WTC11 (cell line): ENCODE measurements at regions not wholly inside any gene's neighbourhood (a gene's known extent, or its start where the extent isn't known, plus 50 kb on each side); places are given as distances from the start of the nearest gene placed in this dataset.

Experiments used
- ATAC-seq: fragments of 200-7000 bp; cut with Tn5 transposase; 2 replicates; pipeline ENCODE4 v1.10.0; 2021; ENCODE audit warnings: mild to moderate bottlenecking, moderate library complexity
- CTCF ChIA-PET: fragments of 300-600 bp; sonication (Branson Sonifier 250); formaldehyde crosslinking; loops from one replicate; lab custom pipeline; 2021; ENCODE audit warnings: antibody characterized with exemption; lab: Charles Lee
- POLR2A ChIA-PET: fragments of 350-600 bp; sonication (Branson Sonifier 250); formaldehyde crosslinking; loops from one replicate; lab custom pipeline; 2021; ENCODE audit warnings: antibody characterized with exemption; lab: Charles Lee
- DNase-seq: peaks from one replicate; pipeline ENCODE4 v3.0.0; 2021; ENCODE audit warnings: low spot score
- H3K27ac Mint-ChIP-seq: 2 replicates; pipeline ENCODE4 v1.8.0; 2021; ENCODE audit warnings: mixed read lengths
- H3K27me3 Mint-ChIP-seq: 2 replicates; pipeline ENCODE4 v1.8.0; 2021; ENCODE audit warnings: low read depth, mild to moderate bottlenecking, moderate library complexity, mixed read lengths
- H3K36me3 Mint-ChIP-seq: 2 replicates; pipeline ENCODE4 v1.8.0; 2021; ENCODE audit warnings: mixed read lengths
- H3K4me1 Mint-ChIP-seq: 2 replicates; pipeline ENCODE4 v1.8.0; 2022; ENCODE audit warnings: mixed read lengths
- H3K4me3 Mint-ChIP-seq: 2 replicates; pipeline ENCODE4 v1.8.0; 2021; ENCODE audit warnings: mild to moderate bottlenecking, moderate library complexity, mixed read lengths
- H3K9me3 Mint-ChIP-seq: 2 replicates; pipeline ENCODE4 v1.8.0; 2021; ENCODE audit warnings: mixed read lengths
- ATF3 ChIP-seq: sonication (generic); formaldehyde crosslinking; conservative IDR thresholded peaks from 2 replicates; pipeline ENCODE4 v1.8.1; 2022; ENCODE audit warnings: mild to moderate bottlenecking, missing genetic modification reagents
- CREB1 ChIP-seq: sonication (generic); formaldehyde crosslinking; IDR thresholded peaks from 2 replicates; pipeline ENCODE4 v1.8.0; 2023; ENCODE audit warnings: mild to moderate bottlenecking, missing genetic modification reagents
- EMX1 ChIP-seq: fragments of 250-450 bp; sonication (Bioruptor Pico); IDR thresholded peaks from 2 replicates; pipeline ENCODE4 v1.8.0; 2021; ENCODE audit warnings: mild to moderate bottlenecking
- FOXJ3 ChIP-seq: sonication (generic); formaldehyde crosslinking; IDR thresholded peaks from 2 replicates; pipeline ENCODE4 v1.9.0; 2021; ENCODE audit warnings: missing genetic modification reagents, mild to moderate bottlenecking, borderline replicate concordance
- FOXP4 ChIP-seq: sonication (generic); formaldehyde crosslinking; IDR thresholded peaks from 2 replicates; pipeline ENCODE4 v1.8.0; 2022; ENCODE audit warnings: mild to moderate bottlenecking, missing genetic modification reagents
- GTF2I ChIP-seq: fragments of 250-450 bp; sonication (Bioruptor Pico); conservative IDR thresholded peaks from 2 replicates; pipeline ENCODE4 v1.4.0; 2021; ENCODE audit warnings: mild to moderate bottlenecking
- HMGXB4 ChIP-seq: sonication (generic); formaldehyde crosslinking; IDR thresholded peaks from 2 replicates; pipeline ENCODE4 v1.8.1; 2023; ENCODE audit warnings: mild to moderate bottlenecking, moderate library complexity, missing genetic modification reagents
- IRF2 ChIP-seq: sonication (generic); formaldehyde crosslinking; IDR thresholded peaks from 2 replicates; pipeline ENCODE4 v1.8.0; 2022; ENCODE audit warnings: low read depth, missing genetic modification reagents, borderline replicate concordance
- MLX ChIP-seq: sonication (generic); formaldehyde crosslinking; IDR thresholded peaks from 2 replicates; pipeline ENCODE4 v1.8.1; 2023; ENCODE audit warnings: mild to moderate bottlenecking, missing genetic modification reagents, moderate library complexity
- NFYB ChIP-seq: sonication (generic); formaldehyde crosslinking; conservative IDR thresholded peaks from 2 replicates; pipeline ENCODE4 v1.8.0; 2022; ENCODE audit warnings: low read depth, missing genetic modification reagents
- NR1H2 ChIP-seq: sonication (generic); formaldehyde crosslinking; IDR thresholded peaks from 2 replicates; pipeline ENCODE4 v1.9.0; 2021; ENCODE audit warnings: mild to moderate bottlenecking, moderate library complexity, missing genetic modification reagents
- SOX15 ChIP-seq: fragments of 250-450 bp; sonication (Bioruptor Pico); IDR thresholded peaks from 2 replicates; pipeline ENCODE4 v1.9.0; 2021; ENCODE audit warnings: mild to moderate bottlenecking
- STAT6 ChIP-seq: sonication (generic); formaldehyde crosslinking; conservative IDR thresholded peaks from 2 replicates; pipeline ENCODE4 v1.8.1; 2023; ENCODE audit warnings: mild to moderate bottlenecking, low read depth, missing genetic modification reagents, moderate library complexity
- TCF7 ChIP-seq: sonication (generic); formaldehyde crosslinking; IDR thresholded peaks from 2 replicates; pipeline ENCODE4 v1.8.0; 2022; ENCODE audit warnings: mild to moderate bottlenecking, low read depth, missing genetic modification reagents, moderate library complexity
- ZBTB21 ChIP-seq: sonication (generic); formaldehyde crosslinking; IDR thresholded peaks from 2 replicates; pipeline ENCODE4 v1.8.1; 2023; ENCODE audit warnings: mild to moderate bottlenecking, missing genetic modification reagents, borderline replicate concordance
- ZNF396 ChIP-seq: fragments of 250-450 bp; sonication (Bioruptor Pico); IDR thresholded peaks from 2 replicates; pipeline ENCODE4 v1.8.0; 2021; ENCODE audit warnings: mild to moderate bottlenecking, moderate library complexity, borderline replicate concordance
- TF ChIP-seq, protein P1 (sequence below): sonication (generic); formaldehyde crosslinking; IDR thresholded peaks from 2 replicates; pipeline ENCODE4 v1.8.1; 2023; ENCODE audit warnings: mild to moderate bottlenecking, missing genetic modification reagents
- TF ChIP-seq, protein P2 (sequence below): sonication (generic); formaldehyde crosslinking; IDR thresholded peaks from 2 replicates; pipeline ENCODE4 v1.8.0; 2023; ENCODE audit warnings: missing genetic modification reagents
- TF ChIP-seq, protein P3 (sequence below): sonication (generic); formaldehyde crosslinking; IDR thresholded peaks from 2 replicates; pipeline ENCODE4 v1.8.1; 2022; ENCODE audit warnings: mild to moderate bottlenecking, missing genetic modification reagents, moderate library complexity, borderline replicate concordance

GRCh38 chr2:5175231-5175630 lies 517.0 kb upstream of the SOX11 start:
- no peak for ATAC-seq
- H3K4me1 Mint-ChIP-seq, result no peaks in the 10 kb centered on the region
- H3K27ac Mint-ChIP-seq, result no peak overlapping the region
- ChIA-PET POLR2A (no interaction called here), CTCF (no interaction called here)
- TF ChIP-seq ZNF396 (CRISPR knock-in tag) (no peak), SOX15 (no peak), FOXP4 (CRISPR knock-in tag) (no peak), NFYB (CRISPR knock-in tag) (no peak), HMGXB4 (no peak), IRF2 (CRISPR knock-in tag) (no peak), MLX (CRISPR knock-in tag) (no peak), TCF7 (CRISPR knock-in tag) (no peak), FOXJ3 (CRISPR knock-in tag) (no peak), NR1H2 (CRISPR knock-in tag) (no peak)
- TF ChIP-seq, protein P1, sequence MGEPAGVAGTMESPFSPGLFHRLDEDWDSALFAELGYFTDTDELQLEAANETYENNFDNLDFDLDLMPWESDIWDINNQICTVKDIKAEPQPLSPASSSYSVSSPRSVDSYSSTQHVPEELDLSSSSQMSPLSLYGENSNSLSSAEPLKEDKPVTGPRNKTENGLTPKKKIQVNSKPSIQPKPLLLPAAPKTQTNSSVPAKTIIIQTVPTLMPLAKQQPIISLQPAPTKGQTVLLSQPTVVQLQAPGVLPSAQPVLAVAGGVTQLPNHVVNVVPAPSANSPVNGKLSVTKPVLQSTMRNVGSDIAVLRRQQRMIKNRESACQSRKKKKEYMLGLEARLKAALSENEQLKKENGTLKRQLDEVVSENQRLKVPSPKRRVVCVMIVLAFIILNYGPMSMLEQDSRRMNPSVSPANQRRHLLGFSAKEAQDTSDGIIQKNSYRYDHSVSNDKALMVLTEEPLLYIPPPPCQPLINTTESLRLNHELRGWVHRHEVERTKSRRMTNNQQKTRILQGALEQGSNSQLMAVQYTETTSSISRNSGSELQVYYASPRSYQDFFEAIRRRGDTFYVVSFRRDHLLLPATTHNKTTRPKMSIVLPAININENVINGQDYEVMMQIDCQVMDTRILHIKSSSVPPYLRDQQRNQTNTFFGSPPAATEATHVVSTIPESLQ (CRISPR knock-in tag), result no peak
- TF ChIP-seq, protein P2, sequence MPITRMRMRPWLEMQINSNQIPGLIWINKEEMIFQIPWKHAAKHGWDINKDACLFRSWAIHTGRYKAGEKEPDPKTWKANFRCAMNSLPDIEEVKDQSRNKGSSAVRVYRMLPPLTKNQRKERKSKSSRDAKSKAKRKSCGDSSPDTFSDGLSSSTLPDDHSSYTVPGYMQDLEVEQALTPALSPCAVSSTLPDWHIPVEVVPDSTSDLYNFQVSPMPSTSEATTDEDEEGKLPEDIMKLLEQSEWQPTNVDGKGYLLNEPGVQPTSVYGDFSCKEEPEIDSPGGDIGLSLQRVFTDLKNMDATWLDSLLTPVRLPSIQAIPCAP (CRISPR knock-in tag), result no peak
- TF ChIP-seq, protein P3, sequence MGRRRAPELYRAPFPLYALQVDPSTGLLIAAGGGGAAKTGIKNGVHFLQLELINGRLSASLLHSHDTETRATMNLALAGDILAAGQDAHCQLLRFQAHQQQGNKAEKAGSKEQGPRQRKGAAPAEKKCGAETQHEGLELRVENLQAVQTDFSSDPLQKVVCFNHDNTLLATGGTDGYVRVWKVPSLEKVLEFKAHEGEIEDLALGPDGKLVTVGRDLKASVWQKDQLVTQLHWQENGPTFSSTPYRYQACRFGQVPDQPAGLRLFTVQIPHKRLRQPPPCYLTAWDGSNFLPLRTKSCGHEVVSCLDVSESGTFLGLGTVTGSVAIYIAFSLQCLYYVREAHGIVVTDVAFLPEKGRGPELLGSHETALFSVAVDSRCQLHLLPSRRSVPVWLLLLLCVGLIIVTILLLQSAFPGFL (CRISPR knock-in tag), result no peak
- TF ChIP-seq, all 79 proteins: peak for 0
- H3K27me3 Mint-ChIP-seq, result peaks cover 6% of the 10 kb centered on the region; the same call in 1 of the 2 replicates
- peaks cover 65% of the 10 kb centered on the region for H3K9me3 Mint-ChIP-seq
- no peak overlapping the region for H3K4me3 Mint-ChIP-seq
- peaks cover 48% of the 10 kb centered on the region for H3K36me3 Mint-ChIP-seq
- no peak for DNase-seq

- no peak overlapping the region for H3K27ac Mint-ChIP-seq
- peaks cover 74% of the 10 kb centered on the region for H3K9me3 Mint-ChIP-seq
- CTCF ChIA-PET, result no interaction called here
- H3K4me1 Mint-ChIP-seq, result no peaks in the 10 kb centered on the region
- POLR2A ChIA-PET, result no interaction called here
- DNase-seq (no peak), ATAC-seq (no peak)
- no peak overlapping the region for H3K4me3 Mint-ChIP-seq
- peaks cover 9% of the 10 kb centered on the region; the same call in 1 of the 2 replicates for H3K27me3 Mint-ChIP-seq
- H3K36me3 Mint-ChIP-seq, result peaks cover 56% of the 10 kb centered on the region
- TF ChIP-seq FOXJ3 (CRISPR knock-in tag), result no peak
- TF ChIP-seq FOXP4 (CRISPR knock-in tag), result no peak
- TF ChIP-seq ZBTB21, result no peak
- no peak for TF ChIP-seq STAT6 (CRISPR knock-in tag)
- no peak for TF ChIP-seq ATF3 (CRISPR knock-in tag)
- TF ChIP-seq CREB1 (CRISPR knock-in tag), result no peak
- no peak for TF ChIP-seq EMX1 (CRISPR knock-in tag)
- no peak for TF ChIP-seq HMGXB4
- no peak for TF ChIP-seq GTF2I (CRISPR knock-in tag)
Observed at GRCh38 chr2:5176764-5177163, 515.4 kb upstream of the SOX11 start.
